ENCODE measurements at regions not wholly inside any gene's neighbourhood (a gene's known extent, or its start where the extent isn't known, plus 50 kb on each side); places are given as distances from the start of the nearest gene placed in this dataset.
"Not testable (repeated sequence)": the region's sequence is repeated elsewhere in the genome, so short reads cannot be mapped to it uniquely, and the experiment has no call there.

- no peak overlapping the region for H3K4me3 ChIP-seq (ENCODE audit: low read depth, low read length)
- POLR2A ChIA-PET = interaction anchor here (0.7 to 1.4 kb wide), 4 partner anchors 109 to 572 kb away, joined by 3 to 17 read pairs (median 4); partner anchors contain the start of gene PLK2
- no peak for DNase-seq (ENCODE audit: low read depth, low spot score)
- CTCF ChIA-PET = interaction anchor here (0.7 to 3.3 kb wide), 22 partner anchors 8 to 590 kb away, joined by 3 to 51 read pairs (median 4); partner anchors contain the start of gene PLK2
- peak; percentile 60 for TF ChIP-seq CTCF (IDR thresholded peaks at IDR 0.05; ENCODE audit: insufficient read depth, low read length, missing control alignments)
Observed at GRCh38 chr5:57887851-57888621, 405.4 kb upstream of the ACTBL2 start.

- TF ChIP-seq CTCF (IDR thresholded peaks at IDR 0.05; ENCODE audit: insufficient read depth, low read length, missing control alignments) = no peak
- DNase-seq (ENCODE audit: low read depth, low spot score) = no peak
- H3K4me3 ChIP-seq (ENCODE audit: low read depth, low read length) = no peak overlapping the region
- ChIA-PET CTCF (interaction anchor here (1.5 to 3.3 kb wide), 4 partner anchors 10 to 587 kb away, joined by 4 to 19 read pairs (median 10); partner anchors contain the start of gene PLK2), POLR2A (no interaction called here)
Observed at GRCh38 chr5:57884346-57885102, 401.9 kb upstream of the ACTBL2 start.

GRCh38 chr5:57880216-57880615 lies 397.6 kb upstream of the ACTBL2 start:
- TF ChIP-seq CTCF (IDR thresholded peaks at IDR 0.05; ENCODE audit: insufficient read depth, low read length, missing control alignments) = no peak
- no peak overlapping the region for H3K4me3 ChIP-seq (ENCODE audit: low read depth, low read length)
- ChIA-PET POLR2A (interaction anchor here (1.2 kb wide), 1 partner anchor 579 kb away, joined by 4 read pairs; the partner anchor contains the start of gene PLK2), CTCF (interaction anchor here (0.7 to 2.6 kb wide), 4 partner anchors 8 to 582 kb away, joined by 3 to 13 read pairs (median 8); no protein-coding TSS in a partner anchor)
- no peak for DNase-seq (ENCODE audit: low read depth, low spot score)

GRCh38 chr5:57878301-57878722 lies 395.7 kb upstream of the ACTBL2 start:
- ChIA-PET CTCF (interaction anchor here (0.6 to 5.0 kb wide), 6 partner anchors 8 to 243 kb away, joined by 3 to 24 read pairs (median 6); no protein-coding TSS in a partner anchor), POLR2A (interaction anchor here (1.1 kb wide), 1 partner anchor 581 kb away, joined by 4 read pairs; no protein-coding TSS in a partner anchor)
- TF ChIP-seq CTCF (IDR thresholded peaks at IDR 0.05; ENCODE audit: insufficient read depth, low read length, missing control alignments) = no peak
- no peak for DNase-seq (ENCODE audit: low read depth, low spot score)
- no peak overlapping the region for H3K4me3 ChIP-seq (ENCODE audit: low read depth, low read length)

- TF ChIP-seq CTCF (IDR thresholded peaks at IDR 0.05; ENCODE audit: insufficient read depth, low read length, missing control alignments) = no peak
- ChIA-PET POLR2A (no interaction called here), CTCF (interaction anchor here (0.9 kb wide), 1 partner anchor 16 kb away, joined by 3 read pairs; no protein-coding TSS in a partner anchor)
- no peak overlapping the region for H3K4me3 ChIP-seq (ENCODE audit: low read depth, low read length)
- no peak for DNase-seq (ENCODE audit: low read depth, low spot score)
Observed at GRCh38 chr5:57871496-57871895, 388.9 kb upstream of the ACTBL2 start.

- DNase-seq (ENCODE audit: low read depth, low spot score); POLR2A ChIA-PET; H3K4me3 ChIP-seq (ENCODE audit: low read depth, low read length): not testable (repeated sequence)
- CTCF ChIA-PET = interaction anchor here (1.8 kb wide), 1 partner anchor 9 kb away, joined by 5 read pairs; no protein-coding TSS in a partner anchor
Observed at GRCh38 chr5:57870267-57870666, 387.7 kb upstream of the ACTBL2 start.

All from AG04449 (cell line).